GM19351 (cell line): ENCODE measurements at regions not wholly inside any gene's neighbourhood (a gene's known extent, or its start where the extent isn't known, plus 50 kb on each side); places are given as distances from the start of the nearest gene placed in this dataset.

ENCODE experiments used
- ATAC-seq: cut with Tn5 transposase; IDR thresholded peaks from one replicate; pipeline ENCODE4 v1.9.1; 2021; ENCODE audit warnings: mild to moderate bottlenecking, moderate library complexity; ENCODE audit not compliant: unreplicated experiment

- no peak for ATAC-seq
Measured at GRCh38 chr16:85319984-85320440, 207.7 kb upstream of the CIBAR2 start.

- ATAC-seq = no peak
Measured at GRCh38 chr16:85320677-85321385, 208.6 kb upstream of the CIBAR2 start.

GRCh38 chr16:85321509-85322271 is 209.4 kb upstream of the CIBAR2 start:
- ATAC-seq = no peak

GRCh38 chr16:85323230-85323960 is 211.1 kb upstream of the CIBAR2 start:
- no peak for ATAC-seq

- no peak for ATAC-seq
Measured at GRCh38 chr16:85323961-85324253, 211.6 kb upstream of the CIBAR2 start.

- ATAC-seq = no peak
Measured at GRCh38 chr16:85324488-85324887, 212.2 kb upstream of the CIBAR2 start.

GRCh38 chr16:85326113-85326793 is 214.0 kb upstream of the CIBAR2 start:
- no peak for ATAC-seq

- no peak for ATAC-seq
Measured at GRCh38 chr16:85326794-85327181, 214.5 kb upstream of the CIBAR2 start.

- ATAC-seq = no peak
Measured at GRCh38 chr16:85327731-85328675, 215.7 kb upstream of the CIBAR2 start.

- no peak for ATAC-seq
Measured at GRCh38 chr16:85328676-85329058, 216.4 kb upstream of the CIBAR2 start.

- ATAC-seq = no peak
Measured at GRCh38 chr16:85329059-85329812, 217.0 kb upstream of the CIBAR2 start.

GRCh38 chr16:85330006-85330693 is 217.9 kb upstream of the CIBAR2 start:
- no peak for ATAC-seq

- no peak for ATAC-seq
Measured at GRCh38 chr16:85330694-85331188, 218.5 kb upstream of the CIBAR2 start.

GRCh38 chr16:85331688-85332087 is 219.4 kb upstream of the CIBAR2 start:
- no peak for ATAC-seq

GRCh38 chr16:85332175-85332574 is 219.9 kb upstream of the CIBAR2 start:
- no peak for ATAC-seq

GRCh38 chr16:85333337-85333736 is 221.1 kb upstream of the CIBAR2 start:
- ATAC-seq = no peak

GRCh38 chr16:85333744-85334640 is 221.7 kb upstream of the CIBAR2 start:
- ATAC-seq = no peak
